ENCODE measurements at regions not wholly inside any gene's neighbourhood (a gene's known extent, or its start where the extent isn't known, plus 50 kb on each side); places are given as distances from the start of the nearest gene placed in this dataset.

- TF ChIP-seq CTCF (IDR thresholded peaks at IDR 0.05 in 8 of 11, conservative IDR thresholded peaks at IDR 0.05 in 3 of 11): no peak
- TF ChIP-seq POLR2AphosphoS5 (IDR thresholded peaks at IDR 0.05): no peak
These were observed 90.2 kb downstream of the NFKBIZ start for GRCh38 chr3:101939361-101940049.

Data from spleen (tissue), 7 donors.